GM10248 (cell line): ENCODE measurements at regions not wholly inside any gene's neighbourhood (a gene's known extent, or its start where the extent isn't known, plus 50 kb on each side); places are given as distances from the start of the nearest gene placed in this dataset.

Source experiments
- CTCF ChIA-PET: fragments of 300-600 bp; sonication (Branson Sonifier 250); formaldehyde crosslinking; extraction: SDS; loops from one replicate; lab custom pipeline; 2021; ENCODE audit warnings: antibody characterized with exemption; lab: Yijun Ruan, JAX
- POLR2A ChIA-PET: fragments of 350-650 bp; sonication (Branson Sonifier 250); formaldehyde crosslinking; extraction: SDS; loops from one replicate; lab custom pipeline; 2020; ENCODE audit warnings: antibody characterized with exemption; lab: Yijun Ruan, JAX
- DNase-seq: peaks from one replicate; pipeline ENCODE4 v3.0.0; 2012; ENCODE audit errors: extremely low spot score
- CTCF ChIP-seq: IDR thresholded peaks from 2 replicates; pipeline ENCODE4 v1.5.1; 2012; ENCODE audit warnings: mild to moderate bottlenecking, low read depth; ENCODE audit errors: extremely low read depth, missing control alignments, control extremely low read depth

DNA sequence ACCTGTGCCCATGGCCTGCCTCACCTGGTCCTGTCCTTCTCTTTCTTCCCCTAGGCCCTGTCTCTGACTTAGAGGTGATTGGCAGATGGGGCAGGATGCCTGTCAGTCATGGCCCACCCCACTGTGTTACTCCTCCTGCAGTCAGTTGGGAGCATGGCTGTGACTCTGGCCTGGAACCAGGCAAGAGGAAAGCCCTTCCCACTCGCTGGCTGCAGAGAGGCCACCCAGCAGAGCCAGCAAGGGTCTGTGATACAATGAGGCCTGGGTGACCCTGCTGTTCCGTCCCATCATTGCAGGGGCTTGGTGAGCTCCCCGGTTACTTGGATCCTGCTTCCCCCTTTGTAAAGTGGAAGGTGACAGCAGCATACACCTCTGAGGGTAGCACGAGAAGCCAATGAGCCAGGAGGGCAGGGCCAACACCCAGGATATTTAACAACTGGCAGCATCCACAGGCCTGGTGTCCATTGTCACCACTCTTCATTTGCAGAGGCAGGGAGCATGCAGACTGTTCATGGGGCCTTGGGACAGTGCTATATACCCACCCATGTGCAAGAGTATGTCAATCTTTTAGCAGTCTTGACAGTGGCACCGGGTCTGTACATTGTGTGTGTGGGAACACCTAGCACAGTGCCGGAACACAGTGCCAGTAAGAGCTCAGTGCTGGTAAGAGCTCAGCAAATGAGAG lies 191.0 kb upstream of the C1orf174 start:
- no peak for DNase-seq
- ChIA-PET CTCF (no interaction called here), POLR2A (no interaction called here)
- TF ChIP-seq CTCF = no peak

- DNase-seq = no peak
- ChIA-PET POLR2A (no interaction called here), CTCF (no interaction called here)
- TF ChIP-seq CTCF = no peak
Observed at GRCh38 chr1:4091996-4092395, 191.9 kb upstream of the C1orf174 start.

- no peak for DNase-seq
- CTCF ChIA-PET = no interaction called here
- TF ChIP-seq CTCF = no peak
- POLR2A ChIA-PET = no interaction called here
Observed at GRCh38 chr1:4093856-4094565, 193.9 kb upstream of the C1orf174 start.

GRCh38 chr1:4095433-4095971 lies 195.4 kb upstream of the C1orf174 start:
- ChIA-PET CTCF (no interaction called here), POLR2A (no interaction called here)

DNA sequence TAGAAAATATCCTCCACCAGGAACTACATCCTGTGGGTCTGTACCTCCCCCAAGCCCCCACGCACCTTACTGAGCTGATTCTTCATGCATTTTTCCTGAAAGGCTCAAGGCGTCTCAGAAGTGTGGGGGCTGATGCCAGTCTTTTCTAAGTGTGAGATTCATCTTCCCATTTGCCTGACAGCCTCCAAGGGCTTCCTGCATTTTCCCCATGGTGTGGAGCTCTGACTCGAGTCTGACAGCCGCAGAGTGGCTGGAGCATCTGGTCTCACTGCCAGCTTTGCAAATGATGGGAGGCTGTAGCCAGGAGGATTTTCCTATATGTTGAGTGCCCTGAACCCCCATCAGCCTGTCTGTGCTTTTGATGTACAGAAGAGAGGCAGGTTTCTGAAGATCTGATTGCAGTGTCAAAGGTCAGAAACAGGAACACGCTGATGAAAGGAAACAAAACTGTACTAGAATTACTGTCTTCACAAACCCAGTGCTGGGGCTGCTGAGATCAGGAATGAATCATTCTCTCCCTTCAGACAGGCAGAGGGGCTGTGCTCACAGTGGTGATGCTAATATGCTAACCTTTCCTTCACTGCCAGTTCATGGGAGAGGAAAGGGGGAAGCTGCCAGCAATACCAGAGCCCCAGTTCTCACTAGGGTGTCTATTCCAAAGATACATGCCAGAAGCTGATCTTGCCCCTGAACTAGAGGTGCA lies 201.5 kb upstream of the C1orf174 start:
- ChIA-PET CTCF (no interaction called here), POLR2A (no interaction called here)
- DNase-seq = no peak
- TF ChIP-seq CTCF = no peak

More at GRCh38 chr1:4095433-4095971, 195.4 kb upstream of the C1orf174 start:
- DNase-seq = no peak
- no peak for TF ChIP-seq CTCF

DNA sequence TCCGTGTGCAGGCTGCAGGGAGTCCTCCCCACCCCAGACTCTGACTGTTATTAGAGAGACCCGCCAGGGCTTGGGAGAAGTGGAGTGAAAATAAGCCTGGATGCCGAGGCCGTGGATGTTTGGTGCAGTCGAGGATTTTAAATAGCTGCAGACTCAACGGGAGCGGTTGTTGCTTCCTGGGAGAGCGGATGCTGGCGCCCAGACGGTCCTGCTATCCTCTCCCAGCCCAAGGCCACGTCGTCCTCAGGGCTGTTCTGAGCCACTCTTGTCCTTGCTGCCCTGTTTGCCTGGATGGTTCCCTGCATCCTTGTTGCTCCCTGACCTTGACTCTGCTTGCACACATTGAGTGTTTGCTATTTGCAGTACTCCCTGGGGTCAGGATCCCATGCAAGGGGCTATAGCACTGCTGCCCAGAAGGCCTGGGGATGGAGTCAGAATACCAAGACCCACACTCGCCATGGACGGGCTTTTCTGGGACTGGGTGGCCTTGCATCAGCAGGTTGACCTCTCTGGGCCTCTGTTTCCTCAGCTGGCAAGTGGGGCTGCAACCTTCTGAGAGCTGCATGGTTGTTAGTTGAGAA lies 205.3 kb upstream of the C1orf174 start:
- no peak for DNase-seq
- ChIA-PET CTCF (no interaction called here), POLR2A (no interaction called here)
- TF ChIP-seq CTCF = no peak
